ENCODE measurements at regions not wholly inside any gene's neighbourhood (a gene's known extent, or its start where the extent isn't known, plus 50 kb on each side); places are given as distances from the start of the nearest gene placed in this dataset.

GRCh38 chr11:106186630-106187029 lies 109.2 kb downstream of the AASDHPPT start:
- Mint-ChIP-seq H3K4me3 (no peak overlapping the region), H3K4me1 (no peaks in the 10 kb centered on the region), H3K9me3 (peaks cover 0 to 19% (median 9%) of the 10 kb centered on the region in 7 donors), H3K36me3 (no peaks in the 10 kb centered on the region), H3K27ac (no peak overlapping the region), H3K27me3 (ENCODE audit: low read depth in 3 of 3) (no peaks in the 10 kb centered on the region)
- no peak for TF ChIP-seq CTCF (IDR thresholded peaks at IDR 0.05)
- Histone ChIP-seq H3K4me3 (replicated peaks in 1 of 3; ENCODE audit: low read depth in 2 of 3, low read length in 3 of 3) (no peak overlapping the region), H4K20me1 (ENCODE audit: insufficient read depth, low read length) (no peaks in the 10 kb centered on the region), H2AFZ (ENCODE audit: insufficient read depth, low read depth, low read length, poor library complexity, severe bottlenecking) (no peak overlapping the region), H3K36me3 (replicated peaks in 1 of 2; ENCODE audit: control insufficient read depth in 1 of 2, insufficient read depth in 2 of 2, low read length in 2 of 2) (no peaks in the 10 kb centered on the region), H3K9me3 (replicated peaks in 1 of 2; ENCODE audit: control insufficient read depth in 1 of 2, insufficient read depth in 1 of 2, low read length in 2 of 2) (peaks cover 7 to 12% of the 10 kb centered on the region in 2 donors), H3K4me1 (ENCODE audit: control insufficient read depth in 1 of 2, insufficient read depth in 2 of 2, low read length in 2 of 2) (no peaks in the 10 kb centered on the region), H3K9ac (ENCODE audit: insufficient read depth, low read length, poor library complexity, severe bottlenecking) (no peak overlapping the region), H3K79me2 (ENCODE audit: insufficient read depth, low read length) (no peaks in the 10 kb centered on the region), H3K27me3 (ENCODE audit: control insufficient read depth in 2 of 2, insufficient read depth in 2 of 2, low read length in 2 of 2) (no peaks in the 10 kb centered on the region), H3K4me2 (replicated peaks; ENCODE audit: extremely low read depth, low read length, poor library complexity, severe bottlenecking) (no peak overlapping the region), H3K27ac (ENCODE audit: low read depth in 1 of 2, low read length in 2 of 2) (no peak overlapping the region)
- intact Hi-C loops (cut with micrococcal nuclease) = no loop called here
- DNase-seq = no peak
- no CpG with 5 or more reads among the region's 2 CpGs for WGBS (ENCODE audit: insufficient coverage)

- Mint-ChIP-seq H3K9me3 (peaks cover 0 to 18% (median 6%) of the 10 kb centered on the region in 7 donors), H3K27me3 (ENCODE audit: low read depth in 3 of 3) (no peaks in the 10 kb centered on the region), H3K27ac (no peak overlapping the region), H3K4me1 (no peaks in the 10 kb centered on the region), H3K4me3 (no peak overlapping the region), H3K36me3 (no peaks in the 10 kb centered on the region)
- no peaks in the 10 kb centered on the region for H4K20me1 ChIP-seq (ENCODE audit: insufficient read depth, low read length)
- H3K4me2 ChIP-seq (replicated peaks; ENCODE audit: extremely low read depth, low read length, poor library complexity, severe bottlenecking) = no peak overlapping the region
- no peak for TF ChIP-seq CTCF (IDR thresholded peaks at IDR 0.05)
- no peaks in the 10 kb centered on the region for H3K27me3 ChIP-seq (ENCODE audit: control insufficient read depth in 2 of 2, insufficient read depth in 2 of 2, low read length in 2 of 2)
- no peak overlapping the region for H2AFZ ChIP-seq (ENCODE audit: insufficient read depth, low read depth, low read length, poor library complexity, severe bottlenecking)
- no peak overlapping the region for H3K4me3 ChIP-seq (replicated peaks in 1 of 3; ENCODE audit: low read depth in 2 of 3, low read length in 3 of 3)
- no peak for DNase-seq
- no peak overlapping the region for H3K27ac ChIP-seq (ENCODE audit: low read depth in 1 of 2, low read length in 2 of 2)
- no CpG with 5 or more reads among the region's 2 CpGs for WGBS (ENCODE audit: insufficient coverage)
- peaks cover 7 to 10% of the 10 kb centered on the region in 2 donors for H3K9me3 ChIP-seq (replicated peaks in 1 of 2; ENCODE audit: control insufficient read depth in 1 of 2, insufficient read depth in 1 of 2, low read length in 2 of 2)
- intact Hi-C loops (cut with micrococcal nuclease) = no loop called here
- no peaks in the 10 kb centered on the region for H3K79me2 ChIP-seq (ENCODE audit: insufficient read depth, low read length)
- no peak overlapping the region for H3K9ac ChIP-seq (ENCODE audit: insufficient read depth, low read length, poor library complexity, severe bottlenecking)
- H3K36me3 ChIP-seq (replicated peaks in 1 of 2; ENCODE audit: control insufficient read depth in 1 of 2, insufficient read depth in 2 of 2, low read length in 2 of 2) = no peaks in the 10 kb centered on the region
- no peaks in the 10 kb centered on the region for H3K4me1 ChIP-seq (ENCODE audit: control insufficient read depth in 1 of 2, insufficient read depth in 2 of 2, low read length in 2 of 2)
Measured at GRCh38 chr11:106187860-106188456, 110.5 kb downstream of the AASDHPPT start.
